Smooth muscle cell (in vitro differentiated cells): ENCODE measurements at regions not wholly inside any gene's neighbourhood (a gene's known extent, or its start where the extent isn't known, plus 50 kb on each side); places are given as distances from the start of the nearest gene placed in this dataset.

Experiments
- DNase-seq: peaks from one replicate; lab custom pipeline; 2025; ENCODE audit not compliant: unreplicated experiment; lab: John Stamatoyannopoulos, UW
- H2AFZ ChIP-seq: fragments of 200-600 bp; sonication (generic); 2 replicates; pipeline ENCODE4 v1.6.0; 2016; ENCODE audit warnings: antibody characterized with exemption, low read depth, mild to moderate bottlenecking
- H3F3A ChIP-seq: fragments of 200-600 bp; sonication (generic); 2 replicates; pipeline ENCODE4 v1.6.0; 2017; ENCODE audit warnings: antibody characterized with exemption, low read depth
- H3K27ac ChIP-seq: fragments of 200-600 bp; sonication (generic); 2 replicates; pipeline ENCODE4 v1.5.1; 2016; ENCODE audit warnings: low read depth, mild to moderate bottlenecking
- H3K27me3 ChIP-seq: fragments of 200-600 bp; sonication (generic); 2 replicates; pipeline ENCODE4 v1.6.1; 2016; ENCODE audit warnings: low read depth, mild to moderate bottlenecking
- H3K36me3 ChIP-seq: fragments of 200-600 bp; sonication (generic); 2 replicates; pipeline ENCODE4 v1.5.1; 2016; ENCODE audit warnings: low read depth
- H3K4me1 ChIP-seq: fragments of 200-600 bp; sonication (generic); 2 replicates; pipeline ENCODE4 v1.5.1; 2016; ENCODE audit warnings: low read depth
- H3K4me2 ChIP-seq: fragments of 200-600 bp; sonication (generic); 2 replicates; pipeline ENCODE4 v1.6.0; 2016; ENCODE audit warnings: mild to moderate bottlenecking
- H3K4me3 ChIP-seq: fragments of 200-600 bp; sonication (generic); 2 replicates; pipeline ENCODE4 v1.5.1; 2016; ENCODE audit warnings: mild to moderate bottlenecking
- H3K79me2 ChIP-seq: fragments of 200-600 bp; sonication (generic); 2 replicates; pipeline ENCODE4 v1.6.0; 2016; ENCODE audit warnings: low read depth, mild to moderate bottlenecking
- H3K9ac ChIP-seq: fragments of 200-600 bp; sonication (generic); 2 replicates; pipeline ENCODE4 v1.6.0; 2016; ENCODE audit warnings: low read depth
- H3K9me3 ChIP-seq: fragments of 200-600 bp; sonication (generic); replicated peaks from 2 replicates; pipeline ENCODE4 v1.5.1; 2016; ENCODE audit warnings: low read depth
- H4K20me1 ChIP-seq: fragments of 200-600 bp; sonication (generic); 2 replicates; pipeline ENCODE4 v1.6.0; 2016; ENCODE audit warnings: low read depth
- WGBS: methylation state at CpG from one replicate; pipeline ENCODE4 v1.1.7; 2016; ENCODE audit warnings: low lambda C conversion rate; 5-methylcytosine and 5-hydroxymethylcytosine counted together
- TF ChIP-seq, protein P1 (sequence below): fragments of 200-600 bp; sonication (generic); IDR thresholded peaks from 2 replicates; pipeline ENCODE4 v1.5.1; 2017; ENCODE audit warnings: borderline replicate concordance, mild to moderate bottlenecking, antibody characterized with exemption; ENCODE audit not compliant: insufficient read depth, poor library complexity, severe bottlenecking

DNA sequence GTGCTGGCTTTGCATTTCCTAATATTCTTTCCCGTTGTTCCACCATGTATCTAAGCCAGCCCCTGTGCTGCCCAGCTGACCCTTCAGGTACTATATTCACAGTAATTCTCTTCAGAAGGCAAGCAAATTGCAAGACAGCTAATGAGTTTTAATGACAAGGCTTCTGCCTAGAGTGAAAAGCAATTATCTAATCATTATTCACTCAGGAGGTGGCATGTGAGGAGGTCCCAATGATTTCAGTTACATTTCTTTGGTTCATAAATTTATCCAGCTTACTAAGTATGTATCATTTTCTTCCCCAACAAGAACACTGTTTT, 123.0 kb downstream of the RASGEF1B start:
- Histone ChIP-seq H3K4me3 (no peak overlapping the region), H3F3A (no peaks in the 10 kb centered on the region), H3K79me2 (no peaks in the 10 kb centered on the region), H4K20me1 (no peaks in the 10 kb centered on the region), H3K4me1 (no peaks in the 10 kb centered on the region), H3K9me3 (no peaks in the 10 kb centered on the region), H3K36me3 (no peaks in the 10 kb centered on the region), H3K27ac (no peak overlapping the region), H3K4me2 (no peak overlapping the region), H3K27me3 (peaks cover 13% of the 10 kb centered on the region), H3K9ac (no peak overlapping the region), H2AFZ (no peak overlapping the region)
- WGBS = 89% methylated on average over 1 of the region's 1 CpG
- no peak for DNase-seq
- TF ChIP-seq, protein P1, sequence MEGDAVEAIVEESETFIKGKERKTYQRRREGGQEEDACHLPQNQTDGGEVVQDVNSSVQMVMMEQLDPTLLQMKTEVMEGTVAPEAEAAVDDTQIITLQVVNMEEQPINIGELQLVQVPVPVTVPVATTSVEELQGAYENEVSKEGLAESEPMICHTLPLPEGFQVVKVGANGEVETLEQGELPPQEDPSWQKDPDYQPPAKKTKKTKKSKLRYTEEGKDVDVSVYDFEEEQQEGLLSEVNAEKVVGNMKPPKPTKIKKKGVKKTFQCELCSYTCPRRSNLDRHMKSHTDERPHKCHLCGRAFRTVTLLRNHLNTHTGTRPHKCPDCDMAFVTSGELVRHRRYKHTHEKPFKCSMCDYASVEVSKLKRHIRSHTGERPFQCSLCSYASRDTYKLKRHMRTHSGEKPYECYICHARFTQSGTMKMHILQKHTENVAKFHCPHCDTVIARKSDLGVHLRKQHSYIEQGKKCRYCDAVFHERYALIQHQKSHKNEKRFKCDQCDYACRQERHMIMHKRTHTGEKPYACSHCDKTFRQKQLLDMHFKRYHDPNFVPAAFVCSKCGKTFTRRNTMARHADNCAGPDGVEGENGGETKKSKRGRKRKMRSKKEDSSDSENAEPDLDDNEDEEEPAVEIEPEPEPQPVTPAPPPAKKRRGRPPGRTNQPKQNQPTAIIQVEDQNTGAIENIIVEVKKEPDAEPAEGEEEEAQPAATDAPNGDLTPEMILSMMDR = no peak

DNA sequence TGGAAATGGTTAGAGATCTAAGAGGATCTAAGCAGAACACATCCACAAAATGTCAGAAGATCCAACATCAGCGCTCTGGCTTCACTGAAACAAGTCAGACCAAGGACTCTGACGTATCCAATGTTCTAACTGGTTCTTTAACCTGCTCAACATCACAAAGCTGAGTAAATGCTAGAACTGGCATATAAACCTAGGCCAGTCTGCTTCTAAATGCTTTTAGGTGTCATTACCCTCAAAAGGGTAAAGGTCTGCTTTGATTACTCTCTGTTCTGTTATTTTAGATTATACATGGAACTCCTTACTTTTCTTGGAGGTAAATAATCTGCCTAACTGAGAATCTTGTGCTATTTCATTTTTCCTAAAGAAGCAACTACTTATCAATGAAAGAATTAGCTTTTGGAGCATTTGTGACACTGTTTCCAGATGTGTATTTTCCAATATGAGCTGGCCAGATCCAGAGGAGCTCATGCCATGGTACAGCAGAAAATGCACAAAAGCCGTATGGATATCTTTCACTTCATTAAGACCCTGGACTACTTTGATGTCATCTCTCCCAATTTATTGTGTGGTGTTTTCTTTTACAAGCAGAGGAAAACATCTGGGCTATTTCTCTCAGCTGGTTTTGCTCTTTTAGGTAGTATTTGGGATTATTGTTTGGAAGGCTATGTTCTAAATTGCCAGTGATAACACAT, 123.5 kb downstream of the RASGEF1B start:
- no peak for DNase-seq
- 72% methylated on average over 3 of the region's 3 CpGs for WGBS
- Histone ChIP-seq H3K4me2 (no peak overlapping the region), H2AFZ (no peak overlapping the region), H3F3A (no peaks in the 10 kb centered on the region), H3K36me3 (no peaks in the 10 kb centered on the region), H3K27ac (no peak overlapping the region), H3K27me3 (peaks cover 13% of the 10 kb centered on the region), H3K4me3 (no peak overlapping the region), H3K9ac (no peak overlapping the region), H4K20me1 (no peaks in the 10 kb centered on the region), H3K9me3 (no peaks in the 10 kb centered on the region), H3K4me1 (no peaks in the 10 kb centered on the region), H3K79me2 (no peaks in the 10 kb centered on the region)
- TF ChIP-seq, protein P1 = no peak

DNA sequence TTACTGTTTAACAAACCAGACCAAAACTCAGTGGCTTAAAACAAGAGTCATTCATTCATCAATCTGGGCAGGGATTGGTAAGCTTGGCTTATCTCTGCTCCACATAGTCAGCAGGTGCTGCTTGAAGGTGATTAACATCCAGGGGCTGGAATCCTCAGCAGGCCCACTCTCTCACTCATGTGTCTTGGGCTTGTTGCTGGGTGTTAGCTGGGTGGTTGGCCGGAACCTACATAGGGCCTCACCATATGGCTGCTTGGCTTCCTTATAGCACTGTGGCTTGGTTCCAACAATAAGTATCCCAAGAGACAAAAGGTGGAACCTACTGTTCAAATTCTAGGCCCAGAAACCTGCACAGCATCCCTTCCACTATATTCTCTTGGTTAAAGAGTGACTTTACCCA, 125.0 kb downstream of the RASGEF1B start:
- Histone ChIP-seq H3K4me2 (no peak overlapping the region), H3K9me3 (no peaks in the 10 kb centered on the region), H3K4me1 (no peaks in the 10 kb centered on the region), H3K9ac (no peak overlapping the region), H2AFZ (no peak overlapping the region), H3F3A (no peaks in the 10 kb centered on the region), H3K36me3 (no peaks in the 10 kb centered on the region), H3K4me3 (no peak overlapping the region), H3K79me2 (no peaks in the 10 kb centered on the region), H3K27ac (no peak overlapping the region), H3K27me3 (peaks cover 13% of the 10 kb centered on the region), H4K20me1 (no peaks in the 10 kb centered on the region)
- no peak for DNase-seq
- TF ChIP-seq, protein P1 = no peak
- 90% methylated on average over 1 of the region's 1 CpG for WGBS

DNA sequence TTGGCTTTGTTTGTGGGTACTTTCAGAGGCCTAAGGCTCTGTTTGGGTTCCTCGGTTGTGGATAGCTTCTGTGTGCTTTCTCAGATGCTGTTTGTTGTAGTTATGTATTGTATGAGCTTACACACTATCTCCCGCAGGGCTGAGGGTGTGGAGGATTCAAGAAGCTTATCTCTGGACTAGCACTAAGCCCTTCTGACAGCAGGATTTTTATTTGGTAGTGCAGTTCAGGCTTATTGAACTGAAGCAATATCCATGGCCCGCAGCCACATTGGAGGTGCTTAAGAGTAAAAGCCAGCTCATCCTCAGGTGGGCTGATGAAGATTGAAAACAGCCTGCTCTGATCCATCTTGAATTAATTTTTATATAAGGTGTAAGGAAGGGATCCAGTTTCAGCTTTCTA, 128.2 kb downstream of the RASGEF1B start:
- TF ChIP-seq, protein P1 = no peak
- Histone ChIP-seq H3K4me1 (no peaks in the 10 kb centered on the region), H3K79me2 (no peaks in the 10 kb centered on the region), H3K27ac (no peak overlapping the region), H3K9me3 (no peaks in the 10 kb centered on the region), H3K4me3 (no peak overlapping the region), H4K20me1 (no peaks in the 10 kb centered on the region), H2AFZ (no peak overlapping the region), H3K4me2 (no peak overlapping the region), H3K36me3 (no peaks in the 10 kb centered on the region), H3K27me3 (peaks cover 13% of the 10 kb centered on the region), H3F3A (no peaks in the 10 kb centered on the region), H3K9ac (no peak overlapping the region)
- DNase-seq = no peak
- 41% methylated on average over 3 of the region's 3 CpGs for WGBS
